ENCODE measurements at regions not wholly inside any gene's neighbourhood (a gene's known extent, or its start where the extent isn't known, plus 50 kb on each side); places are given as distances from the start of the nearest gene placed in this dataset.
"Not testable (repeated sequence)": the region's sequence is repeated elsewhere in the genome, so short reads cannot be mapped to it uniquely, and the experiment has no call there.

- no peak overlapping the region for H3K4me3 ChIP-seq
- no peaks in the 10 kb centered on the region for H3K9me3 ChIP-seq (ENCODE audit: low read depth)
- H3K36me3 ChIP-seq: no peaks in the 10 kb centered on the region
- no peak for TF ChIP-seq CTCF (IDR thresholded peaks at IDR 0.05; ENCODE audit: low read depth, low read length)
- H3K27ac ChIP-seq: no peak overlapping the region
- no peaks in the 10 kb centered on the region for H3K4me1 ChIP-seq (ENCODE audit: low read depth)
- H3K27me3 ChIP-seq: no peaks in the 10 kb centered on the region
- no peak for DNase-seq (ENCODE audit: low read depth in 1 of 2, low spot score in 1 of 2)
Observed at GRCh38 chr2:154557906-154558305, 140.6 kb upstream of the KCNJ3 start.

DNA sequence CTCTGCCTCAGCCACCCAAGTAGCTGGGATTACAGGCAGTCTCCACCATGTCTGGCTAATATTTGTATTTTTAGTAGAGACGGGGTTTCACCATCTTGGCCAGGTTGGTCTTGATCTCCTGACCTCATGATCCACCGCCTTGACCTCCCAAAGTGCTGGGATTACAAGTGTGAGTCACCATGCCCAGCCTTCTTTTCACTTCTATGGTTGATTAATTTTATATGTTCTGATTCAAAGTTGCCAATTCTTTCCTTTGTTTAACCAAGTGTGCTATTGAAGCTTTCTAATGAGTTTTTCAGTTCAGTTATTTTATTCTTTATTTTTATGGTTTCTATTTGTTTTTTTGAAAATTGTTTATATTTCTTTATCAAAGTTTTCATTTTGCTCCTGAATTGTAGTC, 133.1 kb upstream of the KCNJ3 start:
- H3K4me1 ChIP-seq (ENCODE audit: low read depth): no peaks in the 10 kb centered on the region
- H3K4me3 ChIP-seq: no peak overlapping the region
- TF ChIP-seq CTCF (IDR thresholded peaks at IDR 0.05; ENCODE audit: low read depth, low read length): no peak
- no peak for DNase-seq (ENCODE audit: low read depth in 1 of 2, low spot score in 1 of 2)
- H3K27me3 ChIP-seq: no peaks in the 10 kb centered on the region
- H3K9me3 ChIP-seq (ENCODE audit: low read depth): no peaks in the 10 kb centered on the region
- H3K36me3 ChIP-seq: no peaks in the 10 kb centered on the region
- no peak overlapping the region for H3K27ac ChIP-seq

- no peaks in the 10 kb centered on the region for H3K27me3 ChIP-seq
- no peak overlapping the region for H3K4me3 ChIP-seq
- H3K36me3 ChIP-seq: no peaks in the 10 kb centered on the region
- H3K9me3 ChIP-seq (ENCODE audit: low read depth): no peaks in the 10 kb centered on the region
- peak in 1 of 2 donors; percentile 5 for DNase-seq (ENCODE audit: low read depth in 1 of 2, low spot score in 1 of 2)
- TF ChIP-seq CTCF (IDR thresholded peaks at IDR 0.05; ENCODE audit: low read depth, low read length): no peak
- no peaks in the 10 kb centered on the region for H3K4me1 ChIP-seq (ENCODE audit: low read depth)
- H3K27ac ChIP-seq: no peak overlapping the region
Observed at GRCh38 chr2:154568413-154568812, 130.1 kb upstream of the KCNJ3 start.

DNA sequence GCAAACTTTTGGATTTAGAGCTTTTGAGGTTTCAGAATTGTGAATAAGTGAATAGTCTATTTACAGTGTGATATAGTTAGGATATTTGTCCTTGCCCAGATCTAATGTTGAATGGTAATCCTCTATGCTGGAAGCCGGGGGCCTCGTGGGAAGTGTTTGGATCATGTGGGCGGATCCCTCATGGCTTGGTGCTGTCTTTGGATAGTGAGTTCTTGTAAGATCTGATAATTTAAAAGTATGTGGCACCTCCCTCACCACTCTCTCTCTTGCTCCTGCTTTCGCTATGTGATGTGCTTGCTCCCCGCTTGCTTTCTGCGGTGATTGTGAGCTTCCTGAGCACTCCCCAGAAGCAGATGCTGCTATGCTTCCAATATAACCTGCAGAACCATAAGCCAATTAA, 128.0 kb upstream of the KCNJ3 start:
- H3K9me3 ChIP-seq (ENCODE audit: low read depth): no peaks in the 10 kb centered on the region
- no peaks in the 10 kb centered on the region for H3K36me3 ChIP-seq
- H3K27ac ChIP-seq: no peak overlapping the region
- DNase-seq (ENCODE audit: low read depth in 1 of 2, low spot score in 1 of 2): no peak
- H3K4me1 ChIP-seq (ENCODE audit: low read depth): no peaks in the 10 kb centered on the region
- H3K27me3 ChIP-seq: no peaks in the 10 kb centered on the region
- no peak for TF ChIP-seq CTCF (IDR thresholded peaks at IDR 0.05; ENCODE audit: low read depth, low read length)
- H3K4me3 ChIP-seq: no peak overlapping the region

- not testable (repeated sequence) for H3K9me3 ChIP-seq (ENCODE audit: low read depth); H3K36me3 ChIP-seq; H3K27ac ChIP-seq; H3K4me3 ChIP-seq; H3K4me1 ChIP-seq (ENCODE audit: low read depth); H3K27me3 ChIP-seq; DNase-seq (ENCODE audit: low read depth in 1 of 2, low spot score in 1 of 2)
Observed at GRCh38 chr2:154576699-154577098, 121.8 kb upstream of the KCNJ3 start.

GRCh38 chr2:154577390-154577789, 121.1 kb upstream of the KCNJ3 start:
- Histone ChIP-seq H3K4me1 (ENCODE audit: low read depth) (no peaks in the 10 kb centered on the region), H3K27ac (no peak overlapping the region), H3K36me3 (no peaks in the 10 kb centered on the region), H3K27me3 (no peaks in the 10 kb centered on the region), H3K4me3 (no peak overlapping the region), H3K9me3 (ENCODE audit: low read depth) (no peaks in the 10 kb centered on the region)
- no peak for DNase-seq (ENCODE audit: low read depth in 1 of 2, low spot score in 1 of 2)
- no peak for TF ChIP-seq CTCF (IDR thresholded peaks at IDR 0.05; ENCODE audit: low read depth, low read length)
